Ramos (cell line): ENCODE measurements at regions not wholly inside any gene's neighbourhood (a gene's known extent, or its start where the extent isn't known, plus 50 kb on each side); places are given as distances from the start of the nearest gene placed in this dataset.

Experiments used
- in situ Hi-C: fragments of 300-500 bp; cut with MboI; formaldehyde crosslinking; loops from one replicate; pipeline ENCODE4 v1.14.3; 2022; ENCODE audit warnings: low sequenced_read_pairs; ENCODE audit not compliant: unreplicated experiment

DNA sequence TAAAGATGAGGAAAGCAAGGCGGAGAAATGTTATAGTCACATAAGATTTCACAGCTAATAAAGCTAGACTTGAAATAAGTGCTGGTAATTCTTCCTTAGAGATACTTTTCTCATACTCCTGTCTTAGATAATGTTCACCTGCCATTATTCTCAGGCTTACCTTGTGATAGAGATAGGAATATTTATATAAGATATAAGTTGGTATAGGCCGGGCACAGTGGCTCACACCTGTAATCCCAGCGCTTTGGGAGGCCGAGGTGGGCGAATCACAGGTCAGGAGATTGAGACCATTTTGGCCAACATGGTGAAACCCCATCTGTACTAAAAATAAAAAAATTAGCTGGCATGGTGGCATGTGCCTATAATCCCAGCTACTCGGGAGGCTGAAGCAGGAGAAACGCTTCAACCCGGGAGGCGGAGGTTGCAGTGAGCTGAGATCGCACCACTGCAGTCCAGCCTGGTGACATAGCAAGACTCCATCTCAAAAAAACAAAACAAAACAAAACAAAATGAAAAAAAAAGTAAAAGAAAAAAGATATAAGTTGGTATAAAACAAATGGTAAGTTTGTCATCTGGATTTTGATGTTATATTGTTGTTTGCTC is 1918.4 kb downstream of the MAT2B start:
- in situ Hi-C loops: no loop called here

DNA sequence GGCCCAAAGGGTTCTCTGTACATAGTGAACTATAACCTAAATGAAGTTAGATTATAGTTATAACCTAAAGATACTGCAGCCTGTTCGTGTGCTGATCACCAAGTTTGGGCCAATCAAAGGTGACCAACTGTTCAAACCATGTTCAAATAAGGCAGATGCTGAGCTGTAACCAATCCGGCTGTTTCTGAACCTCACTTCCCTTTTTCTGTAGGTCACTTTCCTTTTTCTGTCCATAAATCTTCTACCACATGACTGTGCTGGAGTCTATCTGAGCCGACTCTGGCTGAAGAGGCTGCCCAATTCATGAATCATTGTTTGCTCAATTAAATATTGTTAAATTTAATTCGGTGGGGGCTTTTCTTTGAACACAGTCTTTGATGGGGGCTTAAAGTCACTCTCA is 1920.2 kb downstream of the MAT2B start:
- in situ Hi-C loops: no loop called here

DNA sequence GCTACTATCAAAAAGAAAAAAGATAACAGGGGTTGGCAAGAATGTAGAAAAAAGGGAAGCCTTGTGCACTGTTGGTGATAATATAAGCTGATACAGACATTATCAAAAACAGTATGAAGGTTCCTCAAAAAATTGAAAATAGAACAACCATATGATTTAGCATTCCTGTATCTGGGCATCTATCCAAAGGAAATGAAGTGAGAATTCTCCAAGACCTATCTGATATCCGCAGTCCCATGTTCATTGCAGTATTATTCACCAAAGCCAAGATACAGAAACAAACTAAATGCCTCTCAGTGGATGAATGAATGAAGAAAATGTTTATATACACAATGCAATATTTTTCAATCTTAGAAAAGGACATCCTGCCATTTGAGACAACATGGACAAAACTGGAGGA is 1943.3 kb downstream of the MAT2B start:
- in situ Hi-C loops: no loop called here

DNA sequence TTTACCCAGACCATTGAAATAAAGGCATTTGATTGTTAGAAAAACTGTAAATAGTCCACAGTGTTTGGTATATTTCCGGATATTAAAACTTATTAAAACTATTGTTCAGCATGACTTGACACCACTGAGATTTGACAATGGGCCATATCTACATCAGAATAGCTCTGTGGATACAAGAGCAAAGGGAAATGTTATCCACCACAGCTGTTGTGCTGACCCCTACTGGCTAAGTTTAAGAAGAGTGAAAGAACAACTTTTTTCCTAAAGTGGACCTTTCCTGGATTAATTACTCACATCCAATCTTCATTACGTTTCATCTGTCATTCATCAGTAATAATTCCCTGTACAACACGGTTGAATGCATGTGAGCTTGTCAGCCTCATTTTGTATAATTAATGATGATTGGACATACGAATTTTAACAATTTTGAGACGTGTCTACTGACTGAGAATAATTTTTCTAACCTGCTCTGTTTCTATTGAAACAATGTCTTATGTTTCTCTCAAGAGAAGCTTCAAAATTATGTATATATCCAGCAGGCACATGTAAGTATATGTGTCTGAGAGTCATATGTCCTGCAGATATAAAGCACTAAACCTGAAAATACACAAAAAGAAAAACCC is 1952.6 kb downstream of the MAT2B start:
- in situ Hi-C loops: no loop called here

DNA sequence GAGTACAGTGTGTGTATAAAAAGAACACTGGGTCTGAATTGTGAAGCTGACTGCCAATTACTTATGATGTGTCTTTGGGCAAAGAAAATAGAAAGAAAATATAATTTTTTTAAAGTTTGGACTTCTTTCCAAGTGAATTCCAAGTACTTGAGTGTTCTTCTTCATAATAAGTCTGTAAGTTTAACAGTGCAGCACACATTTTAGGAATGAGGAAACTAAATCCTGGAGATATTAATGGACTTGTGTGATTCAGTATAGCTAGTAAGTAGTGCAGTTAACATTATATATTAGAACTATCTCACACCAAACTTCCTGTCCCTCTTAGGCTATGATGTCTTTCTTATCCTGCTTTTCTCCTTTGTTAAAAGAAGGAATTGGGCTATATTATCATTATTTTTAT is 1953.8 kb downstream of the MAT2B start:
- in situ Hi-C loops: no loop called here

DNA sequence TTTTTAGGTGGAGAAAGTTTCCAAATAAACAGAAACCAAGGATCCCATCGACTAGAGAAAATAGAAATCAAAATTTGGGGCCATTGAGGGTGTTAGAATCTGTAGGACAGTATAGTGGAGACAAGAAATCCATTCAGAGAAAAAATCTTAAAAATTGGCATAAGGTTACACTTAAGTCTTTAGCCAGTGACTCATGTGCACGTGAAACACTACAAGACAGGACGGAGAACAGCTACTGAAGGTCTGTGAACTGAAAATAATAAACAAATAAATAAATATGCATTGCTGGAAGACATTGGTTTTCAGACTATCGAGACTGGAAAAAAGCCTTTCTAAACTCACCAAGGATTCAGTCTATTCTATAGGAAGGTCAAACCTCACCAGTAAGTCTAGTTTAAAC is 1955.5 kb downstream of the MAT2B start:
- in situ Hi-C loops: no loop called here

DNA sequence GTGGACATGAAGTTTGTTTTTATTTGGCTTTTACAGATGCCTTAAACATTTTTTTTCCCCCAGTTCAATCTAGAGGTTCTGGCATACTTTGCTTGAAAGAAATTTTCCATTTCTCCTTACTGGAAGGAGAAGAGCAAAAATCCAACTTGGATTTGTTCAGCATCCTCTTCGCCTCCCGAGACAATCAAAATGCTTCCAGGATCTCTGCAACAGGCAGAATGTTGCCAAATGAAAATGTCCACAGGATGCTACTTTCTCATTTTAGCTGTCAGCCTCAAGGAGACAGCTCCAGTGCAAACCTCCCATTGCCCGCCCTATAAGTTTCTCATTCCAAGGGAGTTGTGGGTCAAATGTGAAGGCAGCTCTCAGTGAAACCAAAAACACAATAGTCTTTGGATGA is 1972.1 kb downstream of the MAT2B start:
- in situ Hi-C loops: no loop called here

DNA sequence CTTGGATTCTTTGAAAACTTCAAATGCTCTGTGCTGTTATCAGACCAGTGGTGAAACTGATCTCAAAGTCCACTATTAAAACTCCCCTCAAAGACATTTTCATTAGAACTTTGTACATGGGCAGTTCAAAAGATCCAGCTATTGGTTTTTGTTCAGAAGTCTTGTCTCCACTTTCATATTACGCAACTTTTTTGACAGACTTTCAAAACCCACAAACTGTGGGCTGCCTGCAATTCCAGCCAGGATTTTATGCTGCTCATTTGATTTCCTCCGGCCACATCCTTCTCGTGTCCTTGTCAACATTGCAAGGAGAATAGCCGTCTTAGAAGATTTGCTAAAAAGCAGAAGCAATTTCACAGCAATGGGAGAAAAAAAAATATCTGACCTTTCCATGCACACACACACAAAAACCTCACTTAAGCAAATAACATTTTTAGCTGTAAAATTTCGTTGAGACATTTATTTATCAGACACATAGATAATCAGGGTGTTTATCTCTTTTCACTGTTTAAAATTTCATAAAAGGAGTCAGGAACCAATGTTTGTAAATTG is 1990.5 kb downstream of the MAT2B start:
- in situ Hi-C loops: no loop called here

DNA sequence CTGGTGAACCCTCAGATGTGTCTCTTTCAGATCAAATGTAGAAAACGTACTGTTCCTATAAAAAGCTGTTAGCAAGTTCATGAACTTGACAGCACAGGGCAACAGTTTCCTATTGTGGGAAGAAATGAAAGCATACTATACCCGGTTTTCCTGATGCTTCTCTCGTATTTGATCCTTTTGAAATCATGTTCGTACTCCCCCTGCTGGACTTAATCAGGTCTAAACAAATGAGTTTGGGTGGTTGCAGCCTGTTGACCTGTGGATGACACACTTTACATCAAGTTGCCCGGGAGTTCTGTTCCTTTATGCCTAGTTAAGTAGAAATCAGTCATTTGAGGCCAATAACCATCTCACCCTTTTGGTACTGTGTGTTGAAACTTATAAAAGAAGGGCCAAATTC is 1992.3 kb downstream of the MAT2B start:
- in situ Hi-C loops: no loop called here

DNA sequence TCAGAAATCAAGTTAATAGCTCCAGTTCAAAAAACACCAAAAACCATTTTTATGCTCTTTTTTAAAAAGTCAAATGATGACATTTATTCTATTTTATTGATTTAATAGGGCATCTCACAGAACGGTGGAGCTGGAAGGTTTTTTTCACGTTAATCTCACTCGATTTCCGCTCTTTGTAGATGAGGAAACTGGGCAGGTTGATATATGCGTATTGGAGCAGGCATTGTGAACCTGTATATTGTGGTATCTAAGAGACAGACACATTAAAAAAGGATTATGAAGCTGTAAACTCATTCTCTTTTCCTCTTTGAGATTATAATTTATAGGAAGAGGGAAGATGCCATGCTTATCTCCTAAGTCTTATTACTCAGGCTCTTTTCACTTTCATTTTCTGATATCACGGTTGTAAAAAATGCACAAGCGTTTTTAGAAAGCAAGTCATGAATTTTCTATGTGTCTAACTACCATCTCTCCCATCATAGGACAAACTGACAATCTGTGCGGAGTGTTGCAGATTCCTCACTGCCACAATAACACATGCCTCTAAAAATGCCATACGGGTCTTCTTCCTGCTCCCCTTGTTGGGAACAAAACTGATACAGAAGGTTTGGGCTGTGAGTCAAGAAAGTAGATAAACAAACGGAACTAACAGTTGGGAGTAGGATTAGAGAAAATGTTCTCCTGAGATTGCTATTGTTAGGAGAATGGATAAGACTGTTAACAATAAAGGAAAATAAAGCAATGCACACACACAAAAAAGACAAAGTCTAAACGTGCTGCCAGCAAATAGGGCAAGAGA is 1997.7 kb downstream of the MAT2B start:
- in situ Hi-C loops: no loop called here

DNA sequence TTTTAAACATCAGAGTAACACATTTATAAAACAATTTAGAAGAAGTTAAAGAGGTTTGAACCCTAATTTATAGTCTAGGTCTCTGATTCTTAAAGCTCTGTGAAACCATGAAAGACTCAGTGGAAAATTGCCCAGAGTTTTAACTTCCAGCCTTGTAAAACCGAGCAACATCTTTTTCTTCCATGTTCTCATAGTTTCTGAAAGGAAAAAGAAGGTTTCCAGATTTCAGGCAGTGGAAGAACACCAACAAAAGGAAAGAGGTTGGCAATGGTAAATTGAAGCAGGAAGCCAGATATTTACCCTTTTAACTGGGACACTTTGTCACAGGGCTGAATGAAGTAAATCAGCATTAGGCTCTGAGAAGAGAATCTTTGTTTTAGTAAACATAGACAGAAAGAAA is 1999.3 kb downstream of the MAT2B start:
- in situ Hi-C loops: no loop called here

DNA sequence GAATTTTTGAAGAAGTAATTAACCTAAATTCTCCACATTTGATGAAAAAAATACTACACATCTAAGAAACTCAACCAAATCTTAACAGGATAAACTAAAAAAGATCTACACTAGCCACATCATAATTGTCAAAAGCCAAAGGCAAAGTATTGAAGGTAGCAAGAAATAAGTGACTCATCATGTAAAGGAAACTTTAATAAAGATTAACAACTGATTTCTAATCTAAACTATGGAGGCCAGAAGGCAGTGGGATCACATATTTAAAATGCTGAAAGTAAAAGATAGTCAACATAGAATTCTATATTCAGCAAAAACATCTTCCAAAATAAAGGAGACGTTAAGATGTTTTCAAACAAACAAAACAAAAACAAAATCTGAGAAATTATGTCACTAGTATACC is 2002.9 kb downstream of the MAT2B start:
- in situ Hi-C loops: no loop called here

DNA sequence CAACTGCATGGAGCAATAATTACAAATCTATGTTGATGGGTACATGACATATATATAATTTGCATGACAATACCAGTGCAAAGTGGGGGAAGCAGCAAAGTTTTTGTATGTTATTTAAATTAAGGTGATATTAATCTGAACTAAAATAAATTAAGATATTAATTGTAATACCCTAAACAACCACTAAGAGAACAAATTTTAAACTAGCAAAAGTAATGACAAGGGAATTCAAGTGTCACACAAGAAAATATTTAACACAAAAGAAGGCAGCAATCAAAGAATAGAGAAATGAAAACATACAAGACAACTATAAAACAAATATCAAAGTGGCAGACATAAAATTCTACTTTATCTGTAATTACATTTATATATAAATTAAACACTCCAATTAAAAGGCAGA is 2003.4 kb downstream of the MAT2B start:
- in situ Hi-C loops: no loop called here

DNA sequence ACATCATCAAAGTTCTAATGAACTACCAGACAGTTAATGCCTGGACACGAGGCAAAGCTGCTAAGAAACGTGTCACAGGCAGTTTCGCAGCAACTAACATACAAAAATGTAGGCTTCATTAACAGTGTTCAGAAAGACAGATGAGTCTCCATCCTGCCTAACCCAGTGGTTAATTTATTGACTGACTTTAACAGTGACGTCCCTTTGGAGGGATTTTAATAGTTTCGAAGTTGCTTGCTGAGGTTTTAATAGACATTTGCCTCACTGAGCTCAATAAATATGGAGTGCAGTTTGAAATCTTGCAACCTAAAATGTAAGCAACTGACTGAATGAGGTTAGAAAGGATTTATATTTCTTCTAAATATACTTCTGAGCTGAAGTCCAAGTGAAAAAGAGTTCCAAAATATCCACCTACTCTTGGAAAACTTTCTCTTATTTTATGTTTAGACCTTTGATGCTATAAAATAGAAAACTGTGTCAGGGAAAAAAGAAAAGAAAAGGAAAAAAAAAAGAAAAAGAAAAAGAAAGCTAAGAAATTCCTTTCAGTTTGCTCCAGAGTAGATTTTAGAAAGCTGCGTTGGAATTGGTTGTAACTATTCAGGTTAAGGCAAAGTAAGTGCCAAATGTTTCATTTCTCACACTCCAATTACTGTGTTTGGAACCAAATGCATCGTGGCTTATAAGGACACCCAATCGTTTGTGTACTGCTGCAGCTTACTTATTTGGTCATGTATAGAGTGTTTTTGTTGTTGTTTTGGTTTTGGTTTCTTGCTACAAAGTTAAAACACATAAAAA is 2016.6 kb downstream of the MAT2B start:
- in situ Hi-C loops: no loop called here

DNA sequence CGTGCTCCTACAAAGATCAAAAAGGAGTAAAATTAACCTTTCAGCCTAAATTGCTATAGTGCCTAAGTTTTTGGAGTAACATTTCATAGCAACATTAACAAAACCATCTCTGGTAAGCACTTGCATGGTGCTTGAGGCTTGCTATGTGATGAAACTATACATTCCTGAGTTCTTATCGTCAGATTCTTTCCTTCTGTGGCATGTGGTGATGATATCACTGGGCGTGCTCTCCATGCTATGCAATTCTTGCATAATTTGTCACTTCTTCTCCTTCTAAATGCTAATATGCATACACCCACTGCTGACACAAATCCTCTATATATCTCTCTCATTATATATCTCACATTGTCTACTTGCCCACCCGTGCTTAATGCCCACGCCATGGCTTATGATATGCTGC is 2019.9 kb downstream of the MAT2B start:
- in situ Hi-C loops: no loop called here

DNA sequence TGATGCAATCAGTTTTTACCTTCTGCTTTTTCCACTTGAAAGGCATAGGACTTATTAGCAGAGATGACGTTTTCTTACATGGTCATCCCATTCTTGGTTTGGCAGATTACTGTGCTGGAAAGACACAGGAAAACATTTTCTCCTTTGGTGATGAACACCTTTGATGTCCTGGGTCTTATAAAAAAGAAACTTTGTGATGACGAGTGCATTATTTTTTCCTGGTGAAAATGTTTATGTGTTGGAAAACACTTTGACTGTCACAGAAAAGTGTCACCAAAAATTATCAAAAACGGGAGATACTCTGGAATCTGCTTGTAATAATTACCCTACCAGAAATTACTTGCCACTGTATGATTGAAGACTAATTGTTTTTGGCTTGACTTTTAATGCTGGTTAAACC is 2020.9 kb downstream of the MAT2B start:
- in situ Hi-C loops: no loop called here

DNA sequence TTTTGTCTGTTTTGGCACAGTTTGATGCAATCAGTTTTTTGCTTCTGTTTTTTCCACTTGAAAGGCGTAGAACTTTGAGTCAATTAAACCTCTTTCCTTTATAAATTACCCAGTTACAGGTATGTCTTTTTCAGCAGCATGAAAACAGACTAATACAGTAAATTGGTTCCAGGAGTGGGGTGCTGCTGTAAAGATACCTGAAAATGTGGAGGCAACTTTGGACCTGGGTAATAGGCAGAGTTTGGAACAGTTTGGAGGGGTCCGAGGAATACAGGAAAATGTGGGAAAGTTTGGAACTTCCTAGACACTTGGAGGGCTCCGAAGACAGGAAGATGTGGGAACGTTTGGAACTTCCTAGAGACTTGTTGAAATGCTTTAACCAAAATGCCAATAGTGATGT is 2022.2 kb downstream of the MAT2B start:
- in situ Hi-C loops: no loop called here

DNA sequence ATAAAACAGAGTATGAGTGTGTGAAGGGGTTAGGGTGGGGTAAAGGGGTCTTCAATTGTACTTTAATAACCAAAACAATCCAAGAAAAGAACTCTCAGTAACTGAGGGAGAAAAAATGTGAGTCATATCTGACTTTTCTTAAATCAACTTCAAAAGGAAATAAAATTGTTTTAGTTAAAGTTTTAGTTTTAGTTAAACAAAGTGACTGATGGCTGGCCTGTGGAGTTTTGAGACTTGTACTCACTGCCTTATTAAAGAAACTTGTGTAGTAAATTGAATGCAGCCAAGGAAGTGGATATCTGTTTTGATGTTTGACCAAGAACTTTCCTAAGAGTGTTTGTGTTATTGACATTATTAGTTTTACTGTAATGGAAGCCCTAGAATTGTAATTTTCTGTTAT is 2032.6 kb downstream of the MAT2B start:
- in situ Hi-C loops: no loop called here

DNA sequence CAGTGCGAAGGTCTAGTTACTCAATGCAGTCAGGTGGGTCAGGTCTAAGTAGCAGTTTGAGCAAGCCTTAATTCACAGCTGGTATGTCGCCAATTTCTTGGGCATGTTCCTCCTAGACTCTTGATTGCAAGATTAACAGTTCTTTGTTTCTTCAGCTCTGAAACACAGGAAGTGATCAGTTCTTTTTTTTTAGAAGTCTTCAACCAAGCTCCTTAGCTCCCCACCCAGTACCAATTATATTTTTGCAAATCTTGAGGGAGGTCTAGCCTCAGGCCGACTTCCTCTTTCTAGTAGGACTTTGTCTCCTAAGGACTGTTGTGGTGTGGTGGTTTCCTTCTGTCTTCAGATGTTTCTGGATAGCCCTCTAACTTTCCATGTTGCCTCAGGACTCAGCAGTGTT is 2054.2 kb downstream of the MAT2B start:
- in situ Hi-C loops: no loop called here

DNA sequence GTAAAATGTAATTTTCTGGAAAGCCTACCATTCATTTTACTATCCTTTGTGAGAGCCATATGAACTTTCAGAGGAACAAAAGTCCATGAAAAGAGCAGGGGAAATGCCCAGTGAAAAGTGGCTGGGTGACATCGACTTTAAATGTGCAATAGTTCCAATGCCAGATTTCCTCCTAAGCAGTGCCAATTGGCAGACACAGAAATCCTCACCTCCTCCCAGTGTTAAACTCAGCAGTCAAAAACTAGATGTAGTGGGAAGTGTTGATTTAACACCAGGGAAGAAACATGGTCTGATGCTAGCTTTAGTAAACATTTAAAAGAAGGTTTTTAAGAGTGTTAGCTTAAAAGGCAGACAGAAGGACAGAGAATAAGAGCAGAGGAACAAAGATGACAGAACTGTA is 2055.2 kb downstream of the MAT2B start:
- in situ Hi-C loops: no loop called here

DNA sequence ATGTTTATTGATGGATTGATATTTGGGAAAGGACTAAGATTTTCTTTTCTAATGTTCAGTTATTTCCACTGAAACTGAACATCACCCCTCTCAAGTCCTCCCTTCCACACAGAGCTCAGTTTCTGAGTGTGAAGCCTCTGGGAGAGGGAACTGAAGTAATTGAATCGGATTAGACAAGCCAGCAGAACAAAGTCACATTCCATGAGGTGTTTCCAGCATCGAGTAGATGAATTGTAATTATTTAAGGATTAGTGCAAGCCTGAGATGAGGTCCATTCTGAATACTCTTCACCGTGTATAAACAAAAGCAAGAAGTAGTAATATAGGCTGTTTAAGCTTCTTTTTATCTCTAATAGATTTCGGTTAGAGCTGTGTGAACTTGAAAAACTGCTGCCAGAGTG is 2060.5 kb downstream of the MAT2B start:
- in situ Hi-C loops: no loop called here
